UCSD-AML1 (cell line): ENCODE measurements at regions not wholly inside any gene's neighbourhood (a gene's known extent, or its start where the extent isn't known, plus 50 kb on each side); places are given as distances from the start of the nearest gene placed in this dataset.
A peak's percentile ranks its signal among the peaks of the same experiment; 100 is the strongest.

Experiments used
- DNase-seq: peaks from one replicate; lab custom pipeline; 2025; ENCODE audit not compliant: unreplicated experiment; lab: John Stamatoyannopoulos, UW

DNA sequence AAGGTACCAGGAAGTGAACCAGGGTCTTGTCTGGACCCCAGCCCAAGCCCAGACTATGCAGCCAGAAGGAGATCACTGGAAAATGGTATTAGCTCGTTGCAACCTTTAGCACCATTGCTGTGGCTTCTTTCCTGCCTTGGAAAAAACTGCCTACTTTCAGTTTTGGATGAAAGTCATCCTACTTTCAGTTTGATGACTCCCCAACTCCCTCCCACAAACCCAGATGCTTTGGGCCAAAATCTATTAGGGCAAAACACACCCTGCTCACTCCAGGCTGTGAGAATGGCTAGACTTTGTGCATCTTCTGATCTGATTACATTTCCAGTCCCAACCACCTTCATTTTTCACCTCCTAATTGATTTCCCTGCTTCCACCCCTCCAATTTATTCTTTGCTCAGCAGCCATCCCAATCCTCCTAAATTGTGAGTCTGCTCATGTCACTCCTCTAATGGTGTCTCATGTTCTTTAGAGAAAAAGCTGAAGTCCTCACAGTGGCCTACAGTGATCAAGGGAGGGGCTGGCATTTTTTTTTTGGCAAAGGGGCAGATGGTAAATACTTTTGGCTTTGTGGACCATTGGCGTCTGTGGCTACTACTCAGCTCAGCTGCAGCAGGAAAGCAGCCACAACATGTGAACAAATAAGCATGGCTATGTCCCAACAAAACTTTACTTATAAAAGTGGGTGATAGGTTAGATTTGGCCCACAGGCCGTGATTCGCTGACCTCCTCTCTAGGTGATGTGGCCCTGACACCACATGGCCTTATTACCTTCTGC, 368.7 kb downstream of the SLC4A3 start:
- DNase-seq: no peak

DNA sequence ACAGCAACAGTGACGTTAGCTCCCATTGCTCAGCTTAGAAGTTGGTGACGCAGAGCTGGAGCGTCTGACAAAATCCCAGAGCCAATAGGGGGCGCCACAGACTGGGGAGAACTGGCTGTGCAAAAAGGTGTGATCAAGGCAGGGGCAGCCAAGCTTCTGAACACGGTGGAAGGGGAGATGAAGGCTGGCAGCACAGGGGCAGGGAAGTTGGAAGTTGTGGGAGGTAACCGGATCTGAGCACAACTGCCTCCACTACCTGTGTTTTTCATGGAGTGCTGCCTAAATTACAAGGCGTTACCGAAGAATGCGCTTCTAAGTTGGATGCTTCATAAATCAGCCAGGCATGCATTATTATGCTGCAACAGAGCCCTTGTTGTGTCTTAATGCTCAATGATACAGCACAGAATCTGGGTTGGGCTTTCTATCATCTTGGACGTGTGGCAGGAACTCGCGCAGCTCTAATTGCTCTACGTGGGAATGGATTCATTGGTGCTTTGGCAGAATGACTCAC, 370.0 kb downstream of the SLC4A3 start:
- peak; percentile 72 for DNase-seq

DNA sequence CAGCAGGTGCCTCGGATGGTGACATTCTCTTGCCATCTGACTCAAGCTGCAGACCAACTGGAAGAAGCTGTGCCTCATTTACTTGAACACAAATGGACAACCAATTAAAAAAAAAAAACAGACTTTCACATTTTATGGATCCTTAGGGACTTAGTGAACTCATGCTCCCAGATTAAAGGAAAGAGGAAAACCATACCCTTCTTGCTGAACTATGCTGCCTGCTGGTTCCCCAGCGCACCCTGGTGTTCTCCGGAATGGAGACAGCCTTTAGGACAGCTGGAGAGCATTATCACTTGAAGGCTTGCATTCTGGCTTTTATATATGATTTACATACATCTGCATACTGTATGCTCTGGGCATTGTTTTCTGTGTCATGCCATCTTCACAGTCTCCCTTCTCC, 370.7 kb downstream of the SLC4A3 start:
- no peak for DNase-seq

DNA sequence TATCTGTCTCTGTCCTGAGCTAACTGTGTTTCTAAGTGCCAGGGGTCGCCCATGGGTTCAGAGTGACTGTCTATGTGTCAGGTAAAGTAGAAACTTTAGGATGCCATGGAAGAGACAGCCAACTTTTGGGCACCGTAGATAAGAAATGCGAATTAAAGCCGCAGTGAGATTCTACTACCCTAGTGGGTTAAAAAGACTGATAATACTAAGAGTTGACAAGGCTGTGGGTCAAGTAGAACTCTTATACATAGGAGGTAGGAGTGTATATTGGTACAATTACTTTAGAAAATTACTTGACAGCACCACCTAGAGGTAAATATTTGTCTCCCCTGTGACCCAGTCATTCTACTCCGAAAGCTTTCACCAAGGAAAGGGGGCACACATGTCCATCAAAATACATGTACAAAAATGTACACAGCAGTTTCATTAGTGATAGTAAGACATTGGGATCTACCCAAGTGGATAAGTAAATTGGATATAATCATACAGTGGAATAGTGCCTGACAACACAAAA, 371.3 kb downstream of the SLC4A3 start:
- no peak for DNase-seq

DNA sequence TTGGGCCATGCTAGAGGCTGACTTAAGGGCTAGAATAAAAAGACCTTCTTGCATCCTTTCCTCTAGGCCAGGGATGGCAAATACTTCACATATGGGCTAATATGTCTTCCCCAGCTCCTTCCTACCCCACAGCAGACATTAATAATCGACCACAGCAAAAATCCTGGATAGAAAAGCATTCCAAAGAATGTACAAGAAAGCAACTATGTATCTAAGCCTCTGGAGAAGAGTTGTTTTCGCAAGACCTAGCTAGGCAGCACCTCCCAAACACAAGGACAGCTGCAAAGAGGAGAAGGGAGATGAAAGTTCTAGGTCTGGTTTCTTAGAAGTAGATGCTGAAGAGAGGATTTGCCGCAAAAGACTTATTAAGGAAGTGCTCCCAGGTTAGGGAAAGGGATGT, 372.6 kb downstream of the SLC4A3 start:
- DNase-seq: no peak

DNA sequence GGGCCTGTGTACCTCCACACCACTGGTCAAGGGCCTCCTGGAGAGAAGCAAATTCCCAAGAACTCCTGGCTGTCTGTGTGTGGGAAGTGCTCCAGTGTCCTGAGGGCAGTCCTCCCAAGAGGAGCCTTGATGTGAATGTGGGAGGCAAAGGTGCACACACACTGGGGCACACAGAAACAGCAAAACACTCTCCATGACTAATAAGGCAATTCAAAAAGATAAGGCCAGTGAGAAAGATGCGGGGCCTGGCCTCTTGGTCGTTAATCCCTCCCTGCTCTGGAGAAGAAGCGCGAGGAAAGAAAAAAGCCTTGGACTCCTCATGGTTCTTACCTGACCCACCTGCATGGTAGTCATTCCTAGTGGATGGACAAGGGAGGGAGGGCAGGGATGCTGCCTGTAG, 373.2 kb downstream of the SLC4A3 start:
- DNase-seq: no peak

DNA sequence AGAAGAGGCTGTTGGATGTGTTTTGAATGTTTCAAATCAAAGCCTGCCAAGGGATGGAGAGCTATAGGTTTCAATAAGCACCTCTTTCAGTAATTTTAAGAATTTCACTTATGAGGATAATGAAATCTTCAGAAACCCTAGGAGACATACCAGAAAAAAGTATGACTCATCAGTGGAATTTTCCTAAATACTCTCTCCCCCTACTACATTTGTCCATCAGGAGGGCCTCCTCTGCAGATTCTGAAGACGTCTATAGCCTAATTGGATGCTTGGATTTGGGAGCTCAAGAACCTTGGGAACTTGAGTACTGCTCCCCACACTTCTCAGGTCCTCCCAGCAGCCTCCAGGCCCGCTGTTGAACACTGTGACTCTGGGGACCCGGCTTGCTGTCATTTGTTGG, 374.3 kb downstream of the SLC4A3 start:
- no peak for DNase-seq

DNA sequence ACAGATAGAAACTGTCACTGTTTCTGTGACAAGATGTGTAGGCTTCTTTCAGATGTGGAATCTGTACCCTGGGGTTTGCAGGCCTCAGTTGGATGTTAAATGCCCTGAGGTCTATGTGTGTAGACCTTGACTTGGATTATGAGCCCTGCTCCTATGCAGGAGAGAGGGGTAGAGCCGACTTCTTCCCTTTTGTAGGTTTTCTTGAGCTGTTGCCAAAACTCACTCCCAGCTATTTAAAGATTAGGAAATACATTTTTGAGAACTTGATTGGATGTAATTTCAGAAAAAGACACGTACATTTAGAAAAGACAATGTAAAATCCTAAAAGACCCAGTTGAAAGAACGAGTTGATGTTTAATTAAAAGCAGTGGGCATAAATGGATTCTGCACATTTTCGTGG, 374.8 kb downstream of the SLC4A3 start:
- DNase-seq: no peak

DNA sequence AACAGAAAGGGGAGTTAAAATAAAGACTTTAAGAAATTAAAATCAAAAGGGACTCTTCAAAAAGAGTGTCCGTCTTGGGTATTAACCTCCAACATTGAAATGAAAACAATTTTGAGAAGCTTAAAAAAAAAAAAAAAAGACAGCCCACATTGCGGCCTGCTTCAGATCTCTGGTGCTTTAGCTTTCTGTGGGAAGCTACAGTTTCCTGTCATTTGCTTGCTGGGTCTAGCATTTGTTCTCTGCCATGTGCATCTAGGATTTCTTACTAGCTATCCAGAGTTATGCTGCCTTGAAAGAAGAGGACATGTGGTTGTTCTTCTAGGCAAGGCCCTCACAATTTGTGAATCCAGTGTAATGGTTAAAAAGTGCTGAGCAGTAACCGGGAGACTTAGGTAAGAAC, 375.3 kb downstream of the SLC4A3 start:
- no peak for DNase-seq

DNA sequence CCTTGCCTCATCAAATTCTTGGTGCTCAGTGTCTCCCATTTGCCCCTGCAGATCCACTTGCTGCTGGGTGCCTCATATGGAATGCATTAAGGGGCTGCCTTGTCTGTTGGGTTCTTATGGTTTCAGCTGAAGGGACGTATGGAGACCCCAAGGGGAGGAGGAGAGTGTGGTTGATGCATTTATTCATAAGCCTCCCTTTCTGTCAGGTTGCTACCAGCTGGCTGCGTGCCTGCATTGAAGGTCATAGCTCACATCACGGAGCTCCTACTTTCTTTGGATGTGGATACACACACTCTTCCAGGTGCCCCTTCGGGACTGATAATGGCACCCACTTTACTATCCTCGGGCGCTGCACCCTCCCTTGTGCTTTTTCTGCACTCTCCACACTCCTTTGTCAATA, 377.9 kb downstream of the SLC4A3 start:
- no peak for DNase-seq

DNA sequence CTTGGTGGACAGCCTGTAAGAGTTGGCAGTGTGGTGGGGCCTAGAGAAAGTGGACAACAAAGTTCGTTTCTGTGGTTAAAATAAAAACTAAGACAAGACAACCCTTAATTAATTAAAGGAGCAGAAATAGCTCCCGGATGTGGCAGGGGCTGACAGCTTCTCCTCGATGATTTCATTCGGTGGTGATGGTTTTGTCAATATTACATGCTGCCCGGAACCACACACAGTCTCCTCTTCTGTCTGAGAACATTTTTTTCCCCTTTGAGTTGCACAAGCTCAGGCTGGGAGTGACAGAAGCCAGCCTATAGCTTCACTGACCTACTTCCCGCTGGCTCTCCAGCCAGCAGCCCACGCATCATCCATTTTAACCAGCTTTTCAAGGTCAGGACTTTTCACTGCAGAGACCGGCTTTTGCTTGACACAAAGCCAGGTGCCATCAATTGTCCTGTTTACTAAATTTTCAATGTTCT, 378.8 kb downstream of the SLC4A3 start:
- DNase-seq: peak; percentile 38

DNA sequence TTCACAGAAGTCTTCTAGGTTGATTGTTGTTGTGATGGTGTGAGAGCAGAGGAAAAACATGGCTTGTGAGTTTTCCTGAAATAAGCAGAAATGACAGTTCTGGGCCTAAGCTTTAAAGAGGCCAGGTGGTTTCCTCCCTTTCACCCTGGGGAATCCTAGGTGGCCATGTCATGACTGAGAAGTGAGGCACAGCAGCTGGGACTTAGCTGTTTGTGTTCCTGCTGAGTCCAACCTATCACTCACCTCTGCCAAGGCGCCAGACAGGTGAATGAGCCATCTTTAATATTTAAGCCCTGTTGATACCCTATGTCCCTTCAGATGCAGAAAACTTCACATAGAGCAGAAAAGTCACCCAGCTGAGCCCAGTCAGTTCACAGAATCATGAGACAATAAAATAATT, 384.4 kb downstream of the SLC4A3 start:
- DNase-seq: no peak

DNA sequence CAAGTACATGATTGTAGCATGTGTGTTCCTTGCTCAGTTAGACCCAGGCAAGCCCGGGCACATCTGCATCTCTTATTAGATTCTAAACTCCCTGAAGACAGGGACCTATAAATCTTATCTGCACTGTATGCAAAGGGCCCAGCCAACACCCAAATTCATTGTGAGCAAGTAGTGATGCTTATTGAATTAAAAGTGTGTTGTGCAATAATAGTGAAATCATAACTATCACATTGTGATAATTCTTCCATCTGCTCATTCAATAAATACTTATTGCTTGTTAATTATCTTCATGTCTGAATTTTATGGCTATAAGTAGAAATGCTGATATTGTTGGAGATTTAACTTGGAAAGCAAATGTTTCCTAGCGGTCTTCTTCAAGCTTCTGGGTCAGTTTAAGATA, 387.5 kb downstream of the SLC4A3 start:
- DNase-seq: no peak

DNA sequence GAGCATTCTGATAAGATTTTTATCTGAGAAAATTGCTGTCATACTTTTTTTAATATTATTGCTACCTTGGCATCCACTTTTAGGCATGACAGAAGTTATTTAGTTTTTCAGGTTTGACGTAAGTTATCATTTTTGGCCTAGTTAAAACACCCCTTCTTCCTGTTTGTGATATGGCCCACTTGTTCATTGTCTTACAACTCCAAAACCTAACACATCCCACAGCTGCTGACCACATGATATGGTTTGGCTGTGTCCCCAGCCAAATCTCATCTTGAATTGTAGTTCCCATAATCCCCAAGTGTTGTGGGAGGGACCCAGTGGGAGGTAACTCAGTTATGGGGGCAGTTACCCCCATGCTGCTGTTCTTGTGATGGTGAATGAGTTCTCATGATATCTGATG, 388.1 kb downstream of the SLC4A3 start:
- DNase-seq: no peak

DNA sequence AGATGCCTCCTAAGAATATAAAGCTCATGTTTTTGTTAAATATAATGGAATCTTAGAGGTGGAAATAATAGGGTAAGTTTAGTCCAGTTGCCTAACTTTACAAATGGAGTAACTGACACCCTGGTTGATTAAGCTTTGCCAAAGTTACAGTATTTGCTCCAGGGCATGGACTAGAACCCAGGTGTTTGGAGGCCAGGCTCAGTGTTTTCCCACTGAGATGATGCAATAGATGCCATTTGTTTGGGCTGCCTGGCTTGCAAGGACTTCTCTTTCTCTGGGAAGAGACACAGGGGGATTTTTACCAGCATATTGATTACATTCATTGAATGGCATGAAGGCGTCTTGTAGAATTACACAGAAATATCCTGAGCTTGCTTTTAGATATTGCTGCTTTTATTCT, 397.8 kb downstream of the SLC4A3 start:
- DNase-seq: no peak

DNA sequence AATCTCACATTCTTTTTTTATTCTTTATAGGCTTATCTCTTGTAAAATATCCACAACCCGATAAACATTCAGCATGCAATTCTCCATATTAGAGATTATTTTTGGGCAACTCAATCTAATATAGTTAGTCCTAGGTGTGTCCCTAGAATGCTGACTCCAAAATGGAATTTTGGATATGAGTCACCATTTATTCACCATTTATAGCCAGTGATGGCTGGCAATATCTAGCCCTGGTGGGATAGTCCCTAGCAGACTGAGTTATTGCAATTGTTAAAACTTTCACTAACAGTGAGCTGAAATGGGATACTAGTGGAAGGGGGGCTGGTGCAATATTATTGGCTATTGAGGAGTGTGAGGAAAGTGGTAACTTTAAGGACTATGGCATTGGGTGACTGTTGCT, 401.6 kb downstream of the SLC4A3 start:
- no peak for DNase-seq

DNA sequence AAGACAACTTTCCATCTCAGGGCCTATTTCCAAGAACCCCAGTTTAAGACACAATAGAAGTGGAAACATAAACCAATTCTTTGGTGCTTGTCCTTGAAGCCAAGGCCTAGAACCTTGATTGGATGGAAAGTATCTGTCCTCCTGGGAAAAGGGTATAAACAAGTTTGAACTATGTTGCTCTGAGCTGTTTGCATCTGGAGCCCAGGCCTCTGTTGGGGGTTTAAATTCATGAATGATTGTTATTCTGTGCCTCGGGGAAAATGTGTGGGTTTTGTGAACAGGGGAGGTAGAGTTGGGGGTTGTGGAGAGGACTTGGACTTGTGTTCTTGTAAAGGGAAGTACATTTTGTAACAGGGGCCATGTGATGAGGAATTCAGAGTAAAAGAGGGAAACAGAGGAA, 406.1 kb downstream of the SLC4A3 start:
- no peak for DNase-seq

DNA sequence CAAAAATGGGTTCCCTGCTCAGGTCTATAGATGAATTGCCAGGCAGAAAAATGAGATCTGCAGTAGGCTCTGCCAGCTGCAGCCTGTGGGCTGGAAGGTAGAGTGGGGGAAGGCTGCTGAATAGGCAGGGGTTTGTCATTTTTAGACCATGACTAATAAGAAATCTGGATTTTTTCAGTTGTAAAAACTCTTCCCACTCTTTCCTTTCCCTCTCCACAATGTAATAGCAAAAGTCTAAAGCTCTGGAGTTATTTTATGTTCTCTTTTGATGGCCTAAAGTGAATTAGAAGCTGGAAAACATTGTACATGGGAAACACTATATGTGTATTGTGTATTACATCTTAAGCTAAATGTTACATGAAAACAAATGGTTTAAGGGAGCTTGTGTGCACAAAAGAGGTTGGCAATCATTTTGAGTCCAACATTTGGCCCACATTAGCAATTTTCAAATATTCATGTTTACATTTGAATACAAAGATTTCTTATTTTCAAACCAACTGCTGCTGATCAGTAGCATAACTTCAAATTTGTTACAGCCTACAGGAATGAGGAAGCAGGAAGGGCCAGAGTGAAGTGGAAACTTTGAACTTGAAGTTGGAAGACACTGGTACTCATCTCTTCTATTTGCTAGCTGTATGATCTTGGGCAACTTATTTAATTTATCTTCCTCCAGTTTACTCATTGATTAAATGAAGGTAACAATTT, 407.1 kb downstream of the SLC4A3 start:
- DNase-seq: no peak

DNA sequence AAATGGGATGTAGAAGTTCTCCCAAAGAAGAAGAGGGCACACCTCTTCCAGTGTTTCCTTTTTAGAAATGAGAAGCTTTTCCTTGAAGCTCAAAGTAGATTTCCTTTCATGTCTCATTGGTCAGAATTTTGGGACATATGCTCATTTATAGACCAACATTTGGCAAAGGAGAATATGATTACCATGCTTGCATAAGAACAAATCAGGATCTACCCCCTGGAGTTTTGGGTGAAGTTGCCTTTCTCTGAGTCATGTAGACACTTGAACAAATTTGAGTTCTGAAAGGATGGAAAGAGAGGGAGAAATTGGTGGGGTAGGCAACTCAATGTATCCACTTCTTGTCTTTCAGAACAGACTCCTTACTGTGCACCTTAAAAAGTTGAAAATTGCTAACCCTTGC, 409.0 kb downstream of the SLC4A3 start:
- DNase-seq: no peak

DNA sequence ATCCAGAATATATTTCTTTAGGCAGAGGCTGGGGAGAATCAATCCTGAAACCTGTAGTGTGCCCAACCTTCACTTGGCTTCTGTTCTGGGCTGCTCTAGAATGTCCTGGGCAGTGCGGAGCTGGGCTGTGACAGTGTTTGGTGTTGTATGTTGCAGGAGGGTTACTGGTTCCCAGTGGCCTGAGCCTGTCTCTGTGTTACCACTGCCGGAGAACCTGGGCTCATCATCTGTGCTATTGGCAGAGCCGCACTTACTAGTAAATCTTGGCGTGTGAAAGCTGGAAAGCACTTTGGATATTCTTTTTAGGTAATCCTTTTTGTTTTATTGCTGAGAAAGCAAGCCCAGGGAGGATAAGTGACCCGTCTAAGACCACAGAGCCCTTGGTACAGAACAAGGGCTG, 412.9 kb downstream of the SLC4A3 start:
- DNase-seq: no peak

DNA sequence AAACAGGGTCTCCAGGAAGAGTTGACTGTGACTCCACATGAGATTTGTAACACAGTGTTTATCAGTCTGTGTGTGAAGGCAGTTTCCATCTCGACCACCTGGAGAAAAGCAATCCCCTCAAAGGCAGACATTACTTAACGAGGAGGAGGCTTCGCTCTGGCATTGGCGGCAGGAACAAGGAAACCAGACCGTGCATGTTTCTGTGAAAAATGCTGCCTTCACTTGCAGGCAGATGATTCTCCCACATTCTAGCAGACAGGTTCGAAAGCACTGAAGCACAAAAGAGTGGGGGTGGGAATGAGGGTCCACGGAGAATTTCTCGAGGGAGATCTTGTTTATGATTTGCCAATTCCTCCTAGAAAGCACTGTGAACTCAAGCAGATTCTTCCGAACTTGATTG, 414.0 kb downstream of the SLC4A3 start:
- no peak for DNase-seq
